Activated naive CD8-positive, alpha-beta T cell treated with anti-CD3 and anti-CD28 coated beads, Interleukin-2, amount 50 U/mL, for 24 hours (primary cell): ENCODE measurements at regions not wholly inside any gene's neighbourhood (a gene's known extent, or its start where the extent isn't known, plus 50 kb on each side); places are given as distances from the start of the nearest gene placed in this dataset.
A peak's percentile ranks its signal among the peaks of the same experiment; 100 is the strongest.

Experiments
- ATAC-seq: fragments of 150-1000 bp; cut with Tn5 transposase; one replicate; pipeline ENCODE4 v1.10.0; 2021
- DNase-seq: peaks from one replicate; pipeline ENCODE4 v3.0.0; 2021
- H3K27ac Mint-ChIP-seq: one replicate; pipeline ENCODE4 v1.8.0; 2021; ENCODE audit warnings: mild to moderate bottlenecking, mixed read lengths
- H3K27me3 Mint-ChIP-seq: one replicate; pipeline ENCODE4 v1.8.0; 2021; ENCODE audit warnings: mixed read lengths
- H3K36me3 Mint-ChIP-seq: one replicate; pipeline ENCODE4 v1.8.0; 2021; ENCODE audit warnings: low read depth, mixed read lengths
- H3K4me1 Mint-ChIP-seq: one replicate; pipeline ENCODE4 v1.8.0; 2021; ENCODE audit warnings: mixed read lengths
- H3K4me3 Mint-ChIP-seq: one replicate; pipeline ENCODE4 v1.8.0; 2021; ENCODE audit warnings: mild to moderate bottlenecking, moderate library complexity, mixed read lengths
- H3K9me3 Mint-ChIP-seq: one replicate; pipeline ENCODE4 v1.8.0; 2021; ENCODE audit warnings: mixed read lengths

DNA sequence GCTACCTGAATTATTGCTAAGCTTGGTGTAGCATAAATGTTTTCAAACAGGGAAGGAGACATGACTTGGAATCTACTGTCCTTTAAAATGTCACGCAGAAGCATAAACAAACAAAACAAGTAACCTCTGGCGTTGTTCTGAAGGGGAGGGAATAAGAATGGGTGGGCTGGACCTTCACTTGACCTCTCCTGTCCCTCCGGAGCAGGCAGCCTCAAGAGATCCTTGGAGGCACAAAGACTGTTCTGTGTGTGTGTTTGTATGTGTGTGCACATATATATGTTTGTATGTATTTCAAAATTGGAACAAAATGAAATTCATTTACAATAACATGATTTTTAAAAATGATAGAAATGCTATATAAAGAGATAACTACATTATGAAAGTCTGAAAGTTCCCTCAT, 91.3 kb upstream of the DCLK2 start:
- no peak for DNase-seq
- no peak overlapping the region for H3K27ac Mint-ChIP-seq
- H3K4me1 Mint-ChIP-seq = peaks cover 2% of the 10 kb centered on the region
- no peaks in the 10 kb centered on the region for H3K36me3 Mint-ChIP-seq
- no peak overlapping the region for H3K4me3 Mint-ChIP-seq
- H3K9me3 Mint-ChIP-seq = no peaks in the 10 kb centered on the region
- no peak for ATAC-seq
- H3K27me3 Mint-ChIP-seq = peaks cover 8% of the 10 kb centered on the region

DNA sequence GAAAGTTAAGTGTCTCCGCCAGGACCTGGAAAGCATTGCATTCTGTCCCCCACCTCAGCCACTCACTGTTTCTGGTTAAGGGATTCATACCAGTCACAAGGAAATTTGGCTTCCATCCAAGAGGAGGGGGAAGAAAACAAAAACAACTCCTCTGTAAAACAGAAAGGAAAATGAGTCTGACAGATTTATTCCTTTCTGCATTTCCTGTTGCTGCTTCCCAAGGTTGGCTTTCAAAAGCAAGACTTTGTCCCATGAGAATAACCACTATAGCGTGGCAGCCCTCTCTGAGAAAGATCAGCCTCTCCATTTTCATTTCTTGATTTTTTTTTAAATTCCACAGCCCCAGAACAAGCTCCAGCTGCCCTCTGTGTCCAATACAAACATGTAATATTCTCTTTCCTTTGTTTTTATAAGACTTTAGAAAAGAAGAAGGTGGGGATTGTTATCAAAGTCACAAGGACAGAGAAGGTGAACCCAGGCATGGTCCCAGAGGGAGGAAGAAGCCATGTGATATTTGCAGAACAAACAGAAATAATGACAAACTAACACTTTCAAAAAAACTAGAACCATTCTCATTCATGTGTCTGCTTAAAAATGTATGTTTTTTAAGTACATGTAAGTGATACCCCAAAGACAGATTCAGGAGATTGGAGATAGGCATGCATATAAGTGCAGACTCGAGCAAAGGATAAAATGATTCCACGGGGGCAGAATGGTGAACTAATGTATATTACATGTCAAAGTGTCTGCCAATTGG, 90.7 kb upstream of the DCLK2 start:
- Mint-ChIP-seq H3K4me3 (no peak overlapping the region), H3K4me1 (peaks cover 2% of the 10 kb centered on the region), H3K9me3 (no peaks in the 10 kb centered on the region), H3K36me3 (no peaks in the 10 kb centered on the region), H3K27ac (no peak overlapping the region), H3K27me3 (peaks cover 6% of the 10 kb centered on the region)
- DNase-seq = no peak
- no peak for ATAC-seq

DNA sequence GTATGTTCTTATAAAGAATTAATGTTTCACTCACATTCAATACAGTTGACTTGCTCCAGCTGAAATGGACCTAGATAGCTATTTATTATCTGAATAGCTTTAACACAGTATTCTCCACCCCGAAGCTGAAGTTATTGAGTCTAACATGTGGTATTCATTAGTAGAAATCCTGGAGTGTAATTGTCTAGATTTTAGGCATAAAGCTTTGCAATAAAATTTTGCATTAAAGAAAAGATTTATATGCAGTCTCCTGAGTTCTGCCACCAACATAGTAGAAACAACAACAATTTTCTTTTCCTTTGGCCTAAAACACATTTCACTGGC, 90.2 kb upstream of the DCLK2 start:
- H3K36me3 Mint-ChIP-seq = no peaks in the 10 kb centered on the region
- H3K27me3 Mint-ChIP-seq = peaks cover 2% of the 10 kb centered on the region
- no peaks in the 10 kb centered on the region for H3K9me3 Mint-ChIP-seq
- ATAC-seq = no peak
- no peak overlapping the region for H3K4me3 Mint-ChIP-seq
- no peak for DNase-seq
- H3K27ac Mint-ChIP-seq = no peak overlapping the region
- peaks cover 2% of the 10 kb centered on the region for H3K4me1 Mint-ChIP-seq

DNA sequence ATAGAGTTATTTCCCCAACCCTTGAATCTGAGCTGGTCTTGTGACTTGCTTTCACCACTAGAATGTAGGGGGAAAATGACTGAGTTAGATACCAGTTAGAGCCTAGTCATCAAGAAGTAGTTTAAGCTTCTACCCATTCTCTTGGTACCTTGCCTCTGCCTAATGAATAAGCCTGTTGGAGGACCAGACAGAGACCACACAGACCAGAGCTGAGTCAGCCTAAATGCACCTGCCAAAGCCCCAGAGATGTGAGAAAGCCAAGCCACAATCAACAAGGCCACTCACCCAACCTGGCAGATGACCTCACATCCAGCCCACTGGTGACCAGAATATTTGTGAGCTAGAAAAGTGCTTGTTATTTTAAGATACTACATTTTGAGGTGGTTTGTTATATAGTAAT, 85.2 kb upstream of the DCLK2 start:
- ATAC-seq (peak; percentile 43), DNase-seq (no peak)
- peaks cover 2% of the 10 kb centered on the region for H3K27me3 Mint-ChIP-seq
- H3K27ac Mint-ChIP-seq = no peak overlapping the region
- no peaks in the 10 kb centered on the region for H3K9me3 Mint-ChIP-seq
- no peak overlapping the region for H3K4me3 Mint-ChIP-seq
- H3K4me1 Mint-ChIP-seq = no peaks in the 10 kb centered on the region
- H3K36me3 Mint-ChIP-seq = no peaks in the 10 kb centered on the region

DNA sequence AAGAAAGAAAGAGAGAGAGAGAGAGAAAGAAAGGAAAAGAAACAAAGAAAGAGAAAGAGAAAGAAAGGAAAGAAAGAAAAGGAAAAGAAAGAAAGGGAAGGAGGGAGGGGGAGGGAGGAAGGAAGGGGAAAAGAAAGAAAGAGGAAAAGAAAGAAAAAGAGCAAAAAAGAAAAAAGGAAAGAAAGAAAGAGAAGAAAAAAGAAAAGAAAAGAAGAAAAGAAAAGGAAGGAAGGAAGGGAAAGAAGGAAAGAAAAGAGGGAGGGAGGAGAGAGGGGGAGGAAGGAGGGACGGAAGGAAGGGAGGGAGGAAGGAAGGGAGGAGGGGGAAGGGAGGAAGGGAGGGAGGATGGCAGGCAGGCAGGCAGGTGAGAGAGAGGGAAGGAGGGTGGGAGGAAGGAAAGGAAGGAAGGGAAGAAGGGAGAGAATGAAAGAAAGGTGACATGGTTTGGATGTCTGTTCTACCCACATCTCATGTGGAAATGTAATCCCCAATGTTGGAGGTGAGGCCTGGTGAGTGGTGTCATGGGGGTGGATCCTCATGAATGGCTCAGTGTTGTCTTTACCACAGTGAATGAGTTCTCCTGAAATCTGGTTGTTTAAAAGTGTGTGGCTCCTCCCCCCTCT, 83.0 kb upstream of the DCLK2 start:
- DNase-seq = no peak
- no peaks in the 10 kb centered on the region for H3K9me3 Mint-ChIP-seq
- no peak overlapping the region for H3K27ac Mint-ChIP-seq
- no peaks in the 10 kb centered on the region for H3K36me3 Mint-ChIP-seq
- no peak overlapping the region for H3K4me3 Mint-ChIP-seq
- peaks cover 2% of the 10 kb centered on the region for H3K27me3 Mint-ChIP-seq
- H3K4me1 Mint-ChIP-seq = no peaks in the 10 kb centered on the region
- no peak for ATAC-seq

DNA sequence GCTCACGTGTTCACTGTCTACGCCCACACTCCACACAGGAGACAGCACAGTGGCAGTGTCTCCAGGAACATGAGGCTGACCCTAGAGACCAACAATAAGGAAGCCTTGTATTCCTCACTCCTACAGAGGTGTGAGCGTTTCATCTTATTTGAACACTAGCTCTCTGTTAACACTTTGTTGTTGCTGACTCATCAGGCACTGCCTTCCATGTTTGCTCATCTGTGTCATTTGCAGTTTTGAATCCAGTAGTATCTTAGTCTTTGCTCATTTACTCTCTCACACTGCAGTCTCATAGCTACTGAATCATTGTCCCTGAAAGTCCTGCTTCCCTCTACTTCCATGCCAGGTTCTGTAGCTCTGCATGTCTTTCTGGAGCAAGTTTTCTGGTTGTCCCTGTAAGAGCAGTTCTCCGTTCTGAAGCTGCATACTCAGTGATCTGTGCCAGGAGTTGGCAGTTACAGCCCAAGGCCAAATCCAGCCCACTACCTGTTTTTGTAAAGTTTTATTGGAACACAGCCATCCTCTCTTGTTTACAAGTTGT, 80.3 kb upstream of the DCLK2 start:
- Mint-ChIP-seq H3K4me1 (no peaks in the 10 kb centered on the region), H3K4me3 (no peak overlapping the region), H3K27ac (no peak overlapping the region), H3K36me3 (no peaks in the 10 kb centered on the region), H3K9me3 (no peaks in the 10 kb centered on the region), H3K27me3 (no peaks in the 10 kb centered on the region)
- DNase-seq (no peak), ATAC-seq (no peak)

DNA sequence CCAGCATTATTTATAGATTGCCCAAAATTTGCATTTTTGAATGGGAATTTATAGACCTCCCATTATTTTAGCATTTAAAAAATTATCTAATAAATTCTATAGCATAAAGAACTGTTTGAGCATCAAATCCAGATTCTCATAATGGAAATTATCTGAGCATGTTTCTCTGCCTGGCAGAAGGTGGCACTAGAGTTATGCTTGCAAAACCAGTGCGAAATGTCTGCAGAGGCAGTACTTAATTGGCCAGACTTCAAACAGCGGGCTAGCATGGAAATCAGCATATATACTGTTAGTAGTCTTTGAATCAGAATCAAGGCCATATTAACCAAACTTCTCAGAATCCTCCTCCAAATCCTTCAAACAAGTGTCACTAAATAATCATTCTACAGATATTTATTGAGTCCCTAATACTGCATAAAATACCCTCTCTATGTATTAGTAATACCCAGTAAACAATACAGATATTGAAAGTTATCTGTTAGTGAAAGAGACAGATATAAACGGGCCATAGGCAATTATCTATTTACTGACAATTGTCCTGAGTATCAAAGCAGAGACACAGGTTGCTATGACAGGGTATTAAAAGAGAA, 78.7 kb upstream of the DCLK2 start:
- H3K4me3 Mint-ChIP-seq = no peak overlapping the region
- ATAC-seq (no peak), DNase-seq (no peak)
- H3K36me3 Mint-ChIP-seq = no peaks in the 10 kb centered on the region
- H3K27me3 Mint-ChIP-seq = peaks cover 3% of the 10 kb centered on the region
- H3K9me3 Mint-ChIP-seq = no peaks in the 10 kb centered on the region
- no peaks in the 10 kb centered on the region for H3K4me1 Mint-ChIP-seq
- H3K27ac Mint-ChIP-seq = no peak overlapping the region

DNA sequence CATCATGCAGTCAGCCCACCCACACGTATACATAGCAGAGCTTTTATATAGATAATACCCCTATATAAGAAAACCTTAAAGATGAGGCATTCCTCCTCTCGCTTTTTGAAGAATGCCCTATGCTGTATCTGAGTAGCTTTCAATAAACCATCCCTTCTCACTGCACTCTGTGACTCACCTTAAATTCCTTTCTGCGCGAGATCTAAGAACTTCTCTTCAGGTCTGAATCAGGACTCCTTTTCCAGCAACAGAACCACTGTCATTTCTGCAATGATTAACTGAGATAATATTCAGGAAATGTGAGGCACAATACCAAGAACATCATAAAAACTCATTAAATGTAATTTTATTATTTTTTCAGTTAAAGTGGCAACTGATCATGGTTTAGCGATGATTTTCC, 76.4 kb upstream of the DCLK2 start:
- DNase-seq (no peak), ATAC-seq (no peak)
- H3K4me1 Mint-ChIP-seq = no peaks in the 10 kb centered on the region
- no peaks in the 10 kb centered on the region for H3K36me3 Mint-ChIP-seq
- no peak overlapping the region for H3K4me3 Mint-ChIP-seq
- no peaks in the 10 kb centered on the region for H3K9me3 Mint-ChIP-seq
- H3K27ac Mint-ChIP-seq = no peak overlapping the region
- H3K27me3 Mint-ChIP-seq = peaks cover 8% of the 10 kb centered on the region

DNA sequence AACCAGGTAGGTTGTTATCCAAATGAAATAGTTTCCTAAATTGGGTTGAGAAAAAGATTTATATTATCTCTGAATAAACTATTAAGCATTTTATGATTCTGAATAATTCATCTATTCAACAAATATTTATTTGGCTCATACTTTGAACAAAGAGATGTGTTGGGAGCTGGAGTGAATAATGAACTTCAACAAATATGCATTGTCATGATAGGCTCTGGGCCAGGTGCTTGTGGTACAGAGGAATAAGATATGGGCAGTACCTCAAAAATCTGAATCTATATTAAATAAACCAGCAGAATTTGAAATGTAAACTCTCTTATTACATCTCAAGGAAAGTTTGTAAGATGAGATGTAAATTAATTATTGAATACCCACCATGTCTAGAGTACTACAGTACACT, 75.7 kb upstream of the DCLK2 start:
- no peak overlapping the region for H3K4me3 Mint-ChIP-seq
- H3K36me3 Mint-ChIP-seq = no peaks in the 10 kb centered on the region
- no peaks in the 10 kb centered on the region for H3K4me1 Mint-ChIP-seq
- H3K27me3 Mint-ChIP-seq = peaks cover 11% of the 10 kb centered on the region
- ATAC-seq (no peak), DNase-seq (no peak)
- no peak overlapping the region for H3K27ac Mint-ChIP-seq
- H3K9me3 Mint-ChIP-seq = no peaks in the 10 kb centered on the region

DNA sequence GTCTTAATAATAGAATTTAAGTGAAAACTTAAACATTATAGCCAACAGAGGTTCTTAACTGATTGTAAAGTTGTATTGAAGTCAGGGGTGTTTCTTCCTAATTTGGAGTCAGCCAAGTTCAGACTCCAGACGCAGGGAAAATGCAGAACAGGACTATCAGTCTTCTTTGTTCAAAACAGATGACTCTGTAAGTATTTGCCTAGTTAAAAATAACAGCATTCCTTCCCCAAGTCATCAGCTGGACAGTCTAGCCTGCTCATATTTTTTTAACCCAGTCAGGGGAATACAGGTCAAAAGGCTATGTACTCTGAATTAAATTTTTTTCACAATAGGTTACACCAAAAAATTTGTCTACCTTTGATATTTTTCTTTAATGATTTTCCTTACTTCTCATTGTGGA, 73.8 kb upstream of the DCLK2 start:
- Mint-ChIP-seq H3K36me3 (no peaks in the 10 kb centered on the region), H3K27ac (no peak overlapping the region), H3K4me1 (no peaks in the 10 kb centered on the region), H3K4me3 (no peak overlapping the region), H3K9me3 (no peaks in the 10 kb centered on the region), H3K27me3 (peaks cover 16% of the 10 kb centered on the region)
- DNase-seq (no peak), ATAC-seq (no peak)

DNA sequence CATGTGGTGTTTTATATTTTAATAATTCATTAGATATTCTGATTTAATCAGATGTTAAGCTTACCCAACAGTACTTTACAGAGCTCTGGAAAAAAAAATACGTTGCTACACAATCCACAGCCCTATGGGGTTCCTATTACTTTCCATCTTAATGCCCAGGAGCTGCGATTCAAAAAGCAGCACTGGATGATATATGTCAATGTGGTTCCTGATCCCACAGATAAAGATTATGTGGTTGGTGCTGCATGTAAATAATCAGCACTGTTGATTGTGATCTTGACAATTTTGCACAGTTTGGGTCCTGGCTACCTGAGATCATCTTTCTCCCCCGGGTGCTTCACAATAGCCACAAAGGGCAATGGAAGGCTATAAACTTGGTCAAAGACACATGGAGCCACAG, 72.7 kb upstream of the DCLK2 start:
- Mint-ChIP-seq H3K27ac (no peak overlapping the region), H3K4me3 (no peak overlapping the region), H3K4me1 (no peaks in the 10 kb centered on the region), H3K36me3 (no peaks in the 10 kb centered on the region), H3K9me3 (no peaks in the 10 kb centered on the region), H3K27me3 (peaks cover 16% of the 10 kb centered on the region)
- ATAC-seq (no peak), DNase-seq (no peak)

DNA sequence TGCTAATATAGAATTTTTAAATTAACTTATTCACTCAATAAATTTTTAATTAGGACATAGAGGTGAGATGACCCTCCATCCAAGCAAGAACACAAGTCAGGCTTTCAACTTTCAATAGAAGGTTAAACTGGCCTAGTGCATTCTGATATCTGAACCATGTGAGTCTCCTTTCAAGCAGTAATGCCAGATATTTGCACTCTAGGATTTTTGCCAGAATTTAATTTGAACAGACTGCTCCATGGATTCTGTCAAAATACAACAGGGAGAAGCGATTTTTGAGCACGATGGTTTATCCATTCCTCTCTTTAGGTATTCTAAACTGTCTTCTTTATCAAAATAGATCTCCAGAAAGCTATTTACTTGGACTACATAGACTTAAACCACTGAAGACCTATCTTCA, 72.0 kb upstream of the DCLK2 start:
- no peaks in the 10 kb centered on the region for H3K4me1 Mint-ChIP-seq
- no peaks in the 10 kb centered on the region for H3K36me3 Mint-ChIP-seq
- H3K4me3 Mint-ChIP-seq = no peak overlapping the region
- H3K9me3 Mint-ChIP-seq = no peaks in the 10 kb centered on the region
- DNase-seq (no peak), ATAC-seq (no peak)
- H3K27me3 Mint-ChIP-seq = peaks cover 16% of the 10 kb centered on the region
- no peak overlapping the region for H3K27ac Mint-ChIP-seq

DNA sequence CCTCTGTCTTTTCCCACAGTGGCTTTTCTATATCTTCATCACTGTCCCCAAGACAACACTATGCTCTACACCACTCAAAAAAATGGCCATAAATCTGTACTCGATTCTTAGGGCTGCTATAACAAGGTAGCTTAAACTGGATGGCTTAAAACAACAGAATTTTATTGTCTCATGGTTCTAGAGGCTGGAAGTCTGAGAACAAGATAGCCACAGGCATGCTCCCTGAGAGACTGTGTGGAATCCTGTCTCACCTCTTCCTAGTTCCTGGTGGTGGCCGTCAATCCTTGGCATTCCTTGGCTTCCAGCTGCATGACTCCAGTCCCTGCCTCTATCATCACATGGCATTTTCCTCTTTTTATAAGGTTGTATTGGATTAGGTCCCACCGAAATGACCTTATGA, 70.7 kb upstream of the DCLK2 start:
- DNase-seq = no peak
- H3K4me3 Mint-ChIP-seq = no peak overlapping the region
- no peaks in the 10 kb centered on the region for H3K4me1 Mint-ChIP-seq
- H3K9me3 Mint-ChIP-seq = no peaks in the 10 kb centered on the region
- no peak overlapping the region for H3K27ac Mint-ChIP-seq
- H3K27me3 Mint-ChIP-seq = peaks cover 16% of the 10 kb centered on the region
- H3K36me3 Mint-ChIP-seq = no peaks in the 10 kb centered on the region
- no peak for ATAC-seq

DNA sequence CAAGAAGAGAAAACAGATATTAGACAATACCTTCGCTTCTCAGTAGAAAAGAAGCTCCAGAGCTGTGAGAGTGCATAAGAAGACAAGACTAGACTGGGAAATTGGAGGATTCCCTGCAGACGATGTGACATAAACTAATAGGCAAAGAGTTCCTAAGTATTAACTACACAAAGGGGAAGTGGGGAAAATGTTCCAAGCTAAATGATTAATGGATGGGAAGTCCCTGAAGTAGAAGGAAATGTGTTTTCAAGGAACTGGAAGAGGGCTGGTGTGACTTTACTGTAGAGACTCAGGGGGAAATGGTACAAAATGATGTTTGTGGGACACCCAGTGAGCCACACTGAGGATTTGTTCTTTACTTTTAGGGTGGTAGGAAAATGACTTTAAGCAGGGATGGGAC, 69.7 kb upstream of the DCLK2 start:
- no peaks in the 10 kb centered on the region for H3K9me3 Mint-ChIP-seq
- no peak overlapping the region for H3K27ac Mint-ChIP-seq
- H3K4me3 Mint-ChIP-seq = no peak overlapping the region
- no peak for DNase-seq
- ATAC-seq = no peak
- no peaks in the 10 kb centered on the region for H3K36me3 Mint-ChIP-seq
- peaks cover 16% of the 10 kb centered on the region for H3K27me3 Mint-ChIP-seq
- H3K4me1 Mint-ChIP-seq = no peaks in the 10 kb centered on the region

DNA sequence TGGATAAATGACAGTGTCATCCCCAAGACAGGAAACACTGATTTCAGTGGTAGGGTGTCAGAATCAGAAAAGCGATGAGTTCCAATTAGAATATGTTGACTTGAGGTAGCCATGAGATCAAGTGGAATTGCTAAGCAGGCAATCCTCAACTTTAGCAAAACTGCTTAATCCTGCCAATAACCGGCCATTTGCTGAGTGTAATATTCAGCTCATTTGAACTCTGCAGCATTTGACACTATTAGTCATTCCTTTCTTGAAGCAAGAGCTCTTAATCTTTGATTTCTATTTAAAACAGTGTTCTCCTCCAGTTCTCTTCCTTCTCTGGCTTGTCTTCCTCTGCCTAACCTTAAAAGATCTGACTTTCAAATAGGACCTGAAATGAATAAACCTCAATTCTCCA, 68.7 kb upstream of the DCLK2 start:
- no peaks in the 10 kb centered on the region for H3K4me1 Mint-ChIP-seq
- no peak for DNase-seq
- H3K36me3 Mint-ChIP-seq = no peaks in the 10 kb centered on the region
- no peak overlapping the region for H3K4me3 Mint-ChIP-seq
- ATAC-seq = no peak
- H3K27ac Mint-ChIP-seq = no peak overlapping the region
- no peaks in the 10 kb centered on the region for H3K9me3 Mint-ChIP-seq
- H3K27me3 Mint-ChIP-seq = peaks cover 13% of the 10 kb centered on the region
